Peyer's patch (tissue), 4 donors: ENCODE measurements at regions not wholly inside any gene's neighbourhood (a gene's known extent, or its start where the extent isn't known, plus 50 kb on each side); places are given as distances from the start of the nearest gene placed in this dataset.

ENCODE experiments used
- CTCF ChIP-seq, 6 experiments: fragments of 450-650 bp in 4 of 6; fragments of 200-600 bp in 2 of 6; sonication (generic) in 1 of 6; IDR thresholded peaks; one replicate each; pipeline ENCODE4 v1.5.1; 2017 to 2019; ENCODE audit warnings: antibody characterized with exemption in 6 of 6, mild to moderate bottlenecking in 3 of 6, moderate library complexity in 1 of 6
- POLR2A ChIP-seq, 2 donors: fragments of 450-650 bp; IDR thresholded peaks; one replicate each; pipeline ENCODE4 v1.5.1; 2017; ENCODE audit warnings: antibody characterized with exemption in 2 of 2, mild to moderate bottlenecking in 2 of 2, moderate library complexity in 2 of 2

DNA sequence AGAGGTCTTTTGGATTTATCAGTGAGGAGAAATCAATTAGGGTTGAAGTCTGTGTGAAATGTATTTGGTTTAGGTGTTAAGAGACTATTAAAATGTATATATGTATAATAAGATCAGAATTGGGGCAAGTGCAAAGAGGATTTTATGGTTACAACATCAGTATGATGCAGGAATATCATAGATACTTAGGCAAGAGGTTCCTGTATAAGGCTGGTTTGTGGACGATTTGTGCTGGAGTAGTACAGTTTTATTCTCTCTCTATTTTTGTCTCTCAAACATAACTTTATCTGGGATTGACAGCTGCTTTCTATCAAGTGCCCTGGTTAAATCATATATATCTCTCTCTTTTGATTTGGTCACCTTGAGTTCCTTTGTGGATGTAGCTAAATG, 142.5 kb downstream of the CTH start:
- TF ChIP-seq CTCF (IDR thresholded peaks at IDR 0.05) (no peak), POLR2A (IDR thresholded peaks at IDR 0.05) (no peak)
